ENCODE measurements at regions not wholly inside any gene's neighbourhood (a gene's known extent, or its start where the extent isn't known, plus 50 kb on each side); places are given as distances from the start of the nearest gene placed in this dataset.

DNA sequence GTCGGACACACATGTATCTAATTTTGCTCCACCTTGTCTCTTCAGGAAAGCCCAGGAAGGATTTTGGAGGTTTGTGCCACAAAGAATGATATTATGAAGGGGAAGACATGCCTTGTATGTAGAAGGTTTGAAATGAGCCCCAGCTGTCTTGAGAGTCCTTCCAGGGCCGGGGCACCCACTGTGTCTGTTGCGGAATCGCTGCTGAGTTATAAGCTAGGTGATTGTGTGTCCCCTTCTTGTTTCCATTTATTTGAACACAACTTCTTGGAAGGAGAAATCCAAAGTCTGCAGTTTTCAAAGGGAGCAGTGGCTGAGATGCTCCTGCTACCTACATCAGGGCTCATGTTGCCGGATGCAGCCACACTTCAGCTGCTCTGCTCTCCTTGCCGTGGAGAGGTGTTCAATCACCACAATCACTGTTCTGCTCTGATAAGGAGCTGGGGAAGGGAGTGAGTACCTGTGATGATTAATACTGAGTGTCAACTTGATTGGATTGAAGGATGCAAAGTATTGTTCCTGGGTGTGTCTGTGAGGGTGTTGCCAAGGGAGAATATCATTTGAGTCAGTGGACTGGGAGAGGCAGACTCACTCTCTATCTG lies 828.6 kb downstream of the QKI start:
- DNase-seq (ENCODE audit: low read depth): no peak

DNA sequence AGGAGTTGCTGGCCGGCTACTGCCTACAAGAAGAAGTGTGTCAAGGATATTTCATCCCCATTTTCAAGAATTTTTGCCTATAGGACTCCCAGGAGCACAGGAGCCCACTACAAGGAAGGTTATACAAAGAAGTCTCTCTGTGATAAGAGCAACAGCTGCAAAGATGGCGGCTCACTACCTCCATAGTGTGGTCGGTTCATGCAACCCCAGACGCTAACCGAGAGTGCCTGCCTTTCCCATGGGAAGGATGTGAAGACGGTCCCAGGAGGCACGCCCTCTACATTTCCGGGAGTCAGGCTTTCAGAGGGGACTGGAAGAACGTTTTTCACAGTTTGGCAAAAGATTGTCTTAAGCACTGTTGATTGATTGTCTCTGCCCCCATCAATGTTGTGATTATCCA lies 816.3 kb downstream of the QKI start:
- peak; percentile 18 for DNase-seq (ENCODE audit: low read depth)

DNA sequence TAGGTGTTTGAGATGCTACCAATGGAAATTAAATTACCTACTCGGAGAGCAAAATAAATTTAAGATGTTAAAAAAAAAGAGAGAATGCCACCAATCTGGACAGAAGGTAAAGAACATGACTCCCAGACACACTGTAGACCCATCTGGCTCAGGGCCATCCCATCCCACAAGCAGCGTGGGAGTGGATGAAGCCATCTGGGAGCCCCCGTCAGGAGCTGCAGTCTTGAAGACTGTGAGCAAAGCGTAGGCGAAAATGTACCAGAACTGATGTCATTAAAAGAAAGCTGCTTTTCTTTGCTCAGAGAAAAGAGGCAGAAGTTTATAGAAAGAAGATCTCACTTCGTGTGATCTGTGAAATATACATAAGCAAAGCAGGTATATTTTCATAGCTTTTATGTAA lies 815.7 kb downstream of the QKI start:
- no peak for DNase-seq (ENCODE audit: low read depth)

GRCh38 chr6:164229716-164230115 lies 815.2 kb downstream of the QKI start:
- DNase-seq (ENCODE audit: low read depth): no peak

DNA sequence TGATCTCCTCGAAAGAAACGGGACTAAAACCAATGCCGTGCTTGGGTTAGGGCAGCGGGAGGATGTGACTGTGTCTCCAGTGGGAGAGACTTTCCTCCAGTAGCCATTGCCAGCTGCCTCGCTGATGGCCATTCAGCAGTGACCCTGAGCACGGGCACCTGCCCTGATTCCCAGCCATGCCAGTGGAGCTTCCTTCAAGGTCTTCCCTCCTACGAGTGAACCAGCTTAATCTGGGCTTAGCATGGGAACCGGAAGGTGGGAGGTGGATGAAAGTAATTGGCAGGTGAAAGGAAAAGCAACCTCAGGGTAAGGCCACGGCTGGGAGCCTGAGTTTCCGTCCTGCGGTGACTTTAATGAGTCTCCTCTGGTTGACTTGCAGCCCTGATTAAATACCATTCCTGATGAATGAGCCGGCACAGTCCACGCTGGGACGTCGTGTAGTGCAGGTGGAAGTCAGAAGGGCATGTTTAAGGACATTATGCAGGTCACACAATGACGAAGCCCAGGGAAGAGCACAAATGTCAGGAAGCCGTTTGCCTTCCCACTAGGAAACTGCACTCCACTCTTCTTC lies 813.5 kb downstream of the QKI start:
- DNase-seq (ENCODE audit: low read depth): peak; percentile 48

DNA sequence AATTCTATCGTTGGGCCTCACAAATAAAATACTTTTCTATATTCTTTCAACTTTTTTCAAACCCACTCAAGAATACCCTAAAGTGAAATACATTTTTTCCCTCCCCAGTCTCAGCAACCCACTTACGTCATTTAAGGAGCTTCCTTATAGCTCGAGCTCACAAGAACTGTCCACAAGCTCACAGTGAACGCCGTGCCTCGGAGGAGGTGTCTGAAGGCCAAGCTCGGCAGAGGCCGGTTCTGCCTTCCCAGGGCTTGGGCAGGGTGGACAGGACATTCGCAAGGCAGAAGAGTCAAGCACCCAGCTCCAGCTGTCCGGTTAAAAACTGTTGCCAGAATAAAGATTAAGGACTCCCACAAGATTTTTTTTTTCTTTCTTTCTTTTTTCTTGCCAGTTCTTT lies 802.3 kb downstream of the QKI start:
- no peak for DNase-seq (ENCODE audit: low read depth)

DNA sequence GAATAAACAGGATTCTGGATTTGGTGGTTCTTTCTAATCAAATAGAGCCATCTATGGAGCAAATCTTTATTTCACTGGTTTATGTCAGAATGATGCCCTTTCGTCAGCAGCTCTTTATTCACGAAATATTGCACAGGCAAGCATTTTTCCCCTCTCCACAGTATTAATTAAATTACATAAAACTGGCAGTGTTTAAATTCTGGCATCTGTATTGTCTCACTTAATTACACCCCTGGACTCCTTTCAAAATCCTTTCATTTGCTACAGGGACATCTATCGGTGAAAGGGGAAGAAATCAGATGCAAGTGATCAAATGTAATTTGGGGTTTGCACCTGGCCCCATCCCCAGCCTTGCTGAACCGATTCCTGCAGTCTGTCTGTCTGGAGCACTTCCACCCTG lies 801.9 kb downstream of the QKI start:
- DNase-seq (ENCODE audit: low read depth): no peak

GRCh38 chr6:164214066-164214465 lies 799.5 kb downstream of the QKI start:
- DNase-seq (ENCODE audit: low read depth): no peak

DNA sequence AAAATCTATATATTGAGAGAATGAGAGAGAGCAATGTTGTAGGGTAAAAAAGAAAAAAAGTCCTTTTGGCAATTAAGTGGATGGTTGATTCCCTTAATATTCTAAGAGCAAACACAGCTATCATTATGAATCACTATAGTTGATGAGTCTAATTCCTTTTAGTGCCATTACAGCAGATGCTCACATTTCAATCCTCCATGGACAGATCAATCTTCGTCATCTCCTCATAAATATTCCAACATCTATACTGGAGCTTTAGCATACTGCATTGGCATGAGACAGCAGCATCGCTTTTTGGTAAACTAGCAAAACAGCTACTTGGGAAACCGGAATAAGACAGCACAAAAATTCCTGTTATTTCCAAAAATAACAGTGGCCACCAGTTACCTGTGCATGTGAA lies 796.7 kb downstream of the QKI start:
- no peak for DNase-seq (ENCODE audit: low read depth)

GRCh38 chr6:164210783-164211182 lies 796.3 kb downstream of the QKI start:
- DNase-seq (ENCODE audit: low read depth): no peak

DNA sequence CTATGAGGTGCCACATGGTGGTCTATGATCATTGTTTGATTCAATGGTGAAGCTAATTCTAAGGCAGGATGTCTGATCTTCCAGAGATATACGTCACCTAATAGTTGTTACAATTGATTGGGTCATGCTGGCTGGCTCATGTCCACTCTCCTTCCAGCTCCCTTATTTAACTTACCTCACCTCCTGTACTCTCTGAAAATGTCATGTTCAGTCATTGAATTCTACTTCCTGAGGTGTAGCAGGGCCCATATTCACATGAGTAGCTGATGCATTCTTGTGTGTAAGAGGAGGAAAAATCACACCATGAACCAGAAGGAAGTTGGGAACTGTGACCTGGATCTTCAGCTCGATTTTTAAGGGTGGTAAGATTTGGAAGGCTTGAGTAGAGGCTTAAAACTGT lies 795.8 kb downstream of the QKI start:
- no peak for DNase-seq (ENCODE audit: low read depth)

- no peak for DNase-seq (ENCODE audit: low read depth)
These were observed 793.9 kb downstream of the QKI start for GRCh38 chr6:164208371-164208770.

- DNase-seq (ENCODE audit: low read depth): no peak
These were observed 792.4 kb downstream of the QKI start for GRCh38 chr6:164206807-164207423.

- DNase-seq (ENCODE audit: low read depth): no peak
These were observed 785.6 kb downstream of the QKI start for GRCh38 chr6:164200071-164200470.

- DNase-seq (ENCODE audit: low read depth): no peak
These were observed 781.4 kb downstream of the QKI start for GRCh38 chr6:164195942-164196281.

DNA sequence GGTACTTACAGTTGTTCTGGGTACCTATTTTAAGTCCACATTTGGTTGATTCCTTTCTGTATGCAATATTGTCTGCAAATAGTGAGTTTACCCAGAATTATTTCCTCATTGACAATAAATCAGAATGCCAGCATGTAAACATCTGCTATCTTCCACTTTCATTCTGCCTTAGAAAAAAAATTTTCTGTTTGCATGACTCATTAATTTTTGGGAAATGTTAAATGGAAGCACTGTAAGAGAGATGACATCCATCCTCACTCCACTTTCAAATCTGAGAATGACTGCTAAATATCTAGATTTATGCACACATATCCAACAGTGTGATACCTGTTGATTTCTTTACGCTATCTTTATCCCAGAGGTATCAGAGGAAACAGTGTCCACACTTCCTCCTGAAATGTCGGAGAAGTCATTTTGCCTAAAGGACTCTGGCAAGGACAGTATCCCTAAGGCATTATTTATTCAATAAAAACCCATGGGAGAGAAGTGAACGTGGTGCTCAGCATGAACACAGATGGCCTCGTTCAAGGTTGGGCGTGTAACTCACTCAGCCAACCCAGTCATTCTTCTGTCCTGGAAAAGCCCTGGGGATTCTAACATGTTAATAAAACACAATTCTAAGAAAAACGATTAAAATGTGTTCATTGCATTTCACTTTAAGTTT lies 780.9 kb downstream of the QKI start:
- no peak for DNase-seq (ENCODE audit: low read depth)

DNA sequence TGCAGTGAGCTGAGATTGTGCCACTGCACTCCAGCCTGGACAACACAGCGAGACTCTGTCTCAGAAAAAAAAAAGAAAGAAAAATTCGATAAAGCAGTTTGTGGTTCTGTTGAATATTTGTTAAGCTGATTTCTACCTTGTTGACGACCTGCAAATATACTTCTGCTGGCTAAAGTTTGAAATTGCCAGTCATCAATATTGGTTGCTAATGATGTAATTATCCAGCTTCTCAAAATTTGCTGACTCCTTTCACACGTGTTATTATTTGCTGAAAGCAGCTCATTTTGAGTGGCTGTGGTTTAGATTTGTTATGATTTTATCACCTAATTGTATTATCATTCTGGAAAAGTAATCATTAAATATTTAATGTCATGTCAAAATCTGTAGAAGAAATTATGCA lies 774.3 kb downstream of the QKI start:
- DNase-seq (ENCODE audit: low read depth): no peak

DNA sequence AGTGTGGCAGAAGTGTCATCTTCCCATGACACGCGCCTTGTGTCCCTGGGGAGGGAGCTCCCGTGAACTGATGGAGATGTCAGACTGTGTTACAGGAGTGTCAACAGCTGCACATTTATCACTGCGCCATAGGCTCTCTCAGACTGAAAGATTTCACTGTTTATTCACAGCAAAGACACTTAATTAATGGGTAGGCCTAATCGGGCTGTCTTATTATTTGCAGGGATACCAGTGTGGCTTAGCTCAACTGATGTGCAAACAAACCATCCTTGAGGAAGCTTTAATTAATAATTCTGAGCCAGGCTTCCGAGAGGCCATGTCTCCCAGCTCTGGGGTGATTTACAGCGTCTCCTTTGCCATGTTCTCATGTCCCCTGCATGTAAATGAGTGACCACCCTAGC lies 771.0 kb downstream of the QKI start:
- DNase-seq (ENCODE audit: low read depth): no peak

- DNase-seq (ENCODE audit: low read depth): no peak
These were observed 769.9 kb downstream of the QKI start for GRCh38 chr6:164184410-164184809.

GRCh38 chr6:164183556-164184123 lies 769.1 kb downstream of the QKI start:
- DNase-seq (ENCODE audit: low read depth): no peak

GRCh38 chr6:164178679-164179332 lies 764.3 kb downstream of the QKI start:
- no peak for DNase-seq (ENCODE audit: low read depth)

DNA sequence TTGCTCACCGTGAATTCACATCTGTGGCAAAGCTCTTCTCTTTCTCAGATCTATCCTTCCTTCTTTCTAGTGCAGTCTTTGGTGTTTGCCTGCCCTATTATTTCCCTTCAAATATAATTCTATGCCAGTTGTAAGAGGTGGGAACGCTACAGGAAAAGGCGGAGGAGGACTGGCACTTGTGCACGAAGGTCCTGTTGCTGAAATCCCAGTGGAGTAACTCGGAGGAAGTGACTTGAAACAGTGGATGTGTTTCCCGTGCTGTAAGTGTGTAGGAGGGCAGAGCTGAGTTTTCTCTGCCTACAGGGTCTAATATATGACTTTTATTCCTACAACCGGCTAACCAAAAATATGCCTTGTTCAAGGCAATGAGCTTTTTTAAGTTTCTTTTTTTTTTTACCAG lies 754.8 kb downstream of the QKI start:
- no peak for DNase-seq (ENCODE audit: low read depth)

GRCh38 chr6:164168595-164168994 lies 754.1 kb downstream of the QKI start:
- no peak for DNase-seq (ENCODE audit: low read depth)

Data from Daoy (cell line).